ENCODE measurements at regions not wholly inside any gene's neighbourhood (a gene's known extent, or its start where the extent isn't known, plus 50 kb on each side); places are given as distances from the start of the nearest gene placed in this dataset.
A peak's percentile ranks its signal among the peaks of the same experiment; 100 is the strongest.
"Not testable (repeated sequence)": the region's sequence is repeated elsewhere in the genome, so short reads cannot be mapped to it uniquely, and the experiment has no call there.

GRCh38 chr3:525415-525814 lies 328.9 kb downstream of the CHL1 start:
- DNase-seq: no peak

GRCh38 chr3:535566-536416 lies 339.2 kb downstream of the CHL1 start:
- DNase-seq: peak in 2 of 3 donors; percentile 3 to 21

GRCh38 chr3:536417-536813 lies 339.9 kb downstream of the CHL1 start:
- no peak for DNase-seq

- no peak for DNase-seq
Measured at GRCh38 chr3:541062-541801, 344.7 kb downstream of the CHL1 start.

- DNase-seq: no peak
Measured at GRCh38 chr3:542021-542420, 345.5 kb downstream of the CHL1 start.

- no peak for DNase-seq
Measured at GRCh38 chr3:549636-550035, 353.1 kb downstream of the CHL1 start.

GRCh38 chr3:550471-550870 lies 353.9 kb downstream of the CHL1 start:
- no peak for DNase-seq

- DNase-seq: no peak
Measured at GRCh38 chr3:557972-558371, 361.4 kb downstream of the CHL1 start.

- DNase-seq: no peak
Measured at GRCh38 chr3:567488-568185, 371.1 kb downstream of the CHL1 start.

GRCh38 chr3:579529-579928 lies 383.0 kb downstream of the CHL1 start:
- DNase-seq: not testable (repeated sequence)

- DNase-seq: not testable (repeated sequence)
Measured at GRCh38 chr3:589066-589465, 392.5 kb downstream of the CHL1 start.

- not testable (repeated sequence) for DNase-seq
Measured at GRCh38 chr3:597304-597703, 400.7 kb downstream of the CHL1 start.

- DNase-seq: not testable (repeated sequence)
Measured at GRCh38 chr3:597746-598145, 401.2 kb downstream of the CHL1 start.

- not testable (repeated sequence) for DNase-seq
Measured at GRCh38 chr3:607480-607879, 410.9 kb downstream of the CHL1 start.

- DNase-seq: no peak
Measured at GRCh38 chr3:621714-622113, 425.2 kb downstream of the CHL1 start.

- no peak for DNase-seq
Measured at GRCh38 chr3:622314-622713, 425.8 kb downstream of the CHL1 start.

- DNase-seq: no peak
Measured at GRCh38 chr3:623914-624545, 427.5 kb downstream of the CHL1 start.

GRCh38 chr3:632571-633170 lies 436.1 kb downstream of the CHL1 start:
- DNase-seq: peak; percentile 49 to 61 (median 54)

GRCh38 chr3:634511-634910 lies 437.9 kb downstream of the CHL1 start:
- no peak for DNase-seq

GRCh38 chr3:635393-635792 lies 438.8 kb downstream of the CHL1 start:
- no peak for DNase-seq

- no peak for DNase-seq
Measured at GRCh38 chr3:643376-643775, 446.8 kb downstream of the CHL1 start.

GRCh38 chr3:655824-656223 lies 437.0 kb upstream of the CNTN6 start:
- no peak for DNase-seq

- no peak for DNase-seq
Measured at GRCh38 chr3:661356-661755, 431.5 kb upstream of the CNTN6 start.
